ENCODE measurements at regions not wholly inside any gene's neighbourhood (a gene's known extent, or its start where the extent isn't known, plus 50 kb on each side); places are given as distances from the start of the nearest gene placed in this dataset.

- no peak overlapping the region for H3K4me3 ChIP-seq
- H3K4me1 ChIP-seq, result no peaks in the 10 kb centered on the region
- no peaks in the 10 kb centered on the region for H3K9me3 ChIP-seq
- H3K27me3 ChIP-seq, result no peaks in the 10 kb centered on the region
- intact Hi-C loops (cut with DNase I; ENCODE audit: low total_unique reads), result no loop called here
- no peak for DNase-seq (ENCODE audit: low spot score in 2 of 2)
- TF ChIP-seq CTCF (IDR thresholded peaks at IDR 0.05) (no peak), POLR2A (IDR thresholded peaks at IDR 0.05) (no peak), POLR2AphosphoS5 (IDR thresholded peaks at IDR 0.05) (no peak)
- no peaks in the 10 kb centered on the region for H3K36me3 ChIP-seq
- no peak overlapping the region for H3K27ac ChIP-seq
Measured at GRCh38 chr9:85264695-85265094, 477.1 kb downstream of the AGTPBP1 start.

GRCh38 chr9:85263288-85263687, 478.5 kb downstream of the AGTPBP1 start:
- Histone ChIP-seq H3K4me3 (no peak overlapping the region), H3K4me1 (no peaks in the 10 kb centered on the region), H3K27ac (no peak overlapping the region), H3K9me3 (no peaks in the 10 kb centered on the region), H3K36me3 (no peaks in the 10 kb centered on the region), H3K27me3 (no peaks in the 10 kb centered on the region)
- TF ChIP-seq POLR2AphosphoS5 (IDR thresholded peaks at IDR 0.05) (no peak), CTCF (IDR thresholded peaks at IDR 0.05) (no peak), POLR2A (IDR thresholded peaks at IDR 0.05) (no peak)
- DNase-seq (ENCODE audit: low spot score in 2 of 2), result no peak
- intact Hi-C loops (cut with DNase I; ENCODE audit: low total_unique reads), result no loop called here

GRCh38 chr9:85262333-85262732, 479.4 kb downstream of the AGTPBP1 start:
- Histone ChIP-seq H3K36me3 (no peaks in the 10 kb centered on the region), H3K9me3 (no peaks in the 10 kb centered on the region), H3K4me3 (no peak overlapping the region), H3K27ac (no peak overlapping the region), H3K27me3 (no peaks in the 10 kb centered on the region), H3K4me1 (no peaks in the 10 kb centered on the region)
- intact Hi-C loops (cut with DNase I; ENCODE audit: low total_unique reads), result no loop called here
- DNase-seq (ENCODE audit: low spot score in 2 of 2), result no peak
- TF ChIP-seq CTCF (IDR thresholded peaks at IDR 0.05) (no peak), POLR2AphosphoS5 (IDR thresholded peaks at IDR 0.05) (no peak), POLR2A (IDR thresholded peaks at IDR 0.05) (no peak)

GRCh38 chr9:85260275-85260845, 481.4 kb downstream of the AGTPBP1 start:
- Histone ChIP-seq H3K27me3 (no peaks in the 10 kb centered on the region), H3K36me3 (no peaks in the 10 kb centered on the region), H3K9me3 (no peaks in the 10 kb centered on the region), H3K27ac (no peak overlapping the region), H3K4me1 (no peaks in the 10 kb centered on the region), H3K4me3 (no peak overlapping the region)
- TF ChIP-seq CTCF (IDR thresholded peaks at IDR 0.05), result no peak
- no peak for TF ChIP-seq POLR2AphosphoS5 (IDR thresholded peaks at IDR 0.05)
- TF ChIP-seq POLR2A (IDR thresholded peaks at IDR 0.05), result no peak
- DNase-seq (ENCODE audit: low spot score in 2 of 2), result no peak
- intact Hi-C loops (cut with DNase I; ENCODE audit: low total_unique reads), result no loop called here

- Histone ChIP-seq H3K27ac (no peak overlapping the region), H3K4me1 (no peaks in the 10 kb centered on the region), H3K9me3 (no peaks in the 10 kb centered on the region), H3K36me3 (no peaks in the 10 kb centered on the region), H3K27me3 (no peaks in the 10 kb centered on the region), H3K4me3 (peak overlapping the region in 1 of 3 donors; percentile 32)
- peak; percentile 48 to 55 for DNase-seq (ENCODE audit: low spot score in 2 of 2)
- intact Hi-C loops (cut with DNase I; ENCODE audit: low total_unique reads), result no loop called here
- peak; percentile 12 to 67 (median 66) for TF ChIP-seq CTCF (IDR thresholded peaks at IDR 0.05)
- TF ChIP-seq POLR2AphosphoS5 (IDR thresholded peaks at IDR 0.05), result no peak
- TF ChIP-seq POLR2A (IDR thresholded peaks at IDR 0.05), result no peak
Measured at GRCh38 chr9:85258823-85259370, 482.9 kb downstream of the AGTPBP1 start.

Data from breast epithelium (tissue), 4 donors.